Head of caudate nucleus (tissue), 42 donors: ENCODE measurements at regions not wholly inside any gene's neighbourhood (a gene's known extent, or its start where the extent isn't known, plus 50 kb on each side); places are given as distances from the start of the nearest gene placed in this dataset.
A peak's percentile ranks its signal among the peaks of the same experiment; 100 is the strongest.
"Not testable (repeated sequence)": the region's sequence is repeated elsewhere in the genome, so short reads cannot be mapped to it uniquely, and the experiment has no call there.

Source experiments
- DNase-seq, 42 donors: peaks; one replicate each; pipeline versions ENCODE4 v3.0.0 to v3.0.0-alpha.2; 2020 to 2021; ENCODE audit warnings: mixed read lengths in 7 of 42
- intact Hi-C: fragments of 100-400 bp; cut with DNase I; formaldehyde crosslinking; loops from one replicate; pipeline ENCODE4 v1.15.0; 2022

DNA sequence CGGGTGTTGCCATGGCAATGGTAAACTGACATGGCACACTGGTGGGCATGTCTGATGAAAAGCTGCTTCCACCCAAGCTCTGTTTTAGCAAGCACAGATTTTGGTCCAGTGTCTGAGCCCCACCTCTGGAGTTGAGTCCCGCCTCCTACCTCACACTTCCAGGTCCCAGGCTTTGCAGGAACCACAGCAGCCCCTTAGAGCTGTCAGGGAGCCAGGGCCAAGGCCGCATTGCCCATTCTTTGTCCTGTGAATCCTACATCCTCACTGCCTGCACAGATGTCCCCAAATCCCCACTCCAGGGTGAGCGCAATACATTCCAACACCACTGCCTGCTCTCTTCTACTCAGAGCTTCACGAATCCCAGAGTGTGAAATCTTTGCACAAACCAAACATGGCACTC lies 292.2 kb downstream of the PREX1 start:
- no peak for DNase-seq
- intact Hi-C loops: no loop called here

DNA sequence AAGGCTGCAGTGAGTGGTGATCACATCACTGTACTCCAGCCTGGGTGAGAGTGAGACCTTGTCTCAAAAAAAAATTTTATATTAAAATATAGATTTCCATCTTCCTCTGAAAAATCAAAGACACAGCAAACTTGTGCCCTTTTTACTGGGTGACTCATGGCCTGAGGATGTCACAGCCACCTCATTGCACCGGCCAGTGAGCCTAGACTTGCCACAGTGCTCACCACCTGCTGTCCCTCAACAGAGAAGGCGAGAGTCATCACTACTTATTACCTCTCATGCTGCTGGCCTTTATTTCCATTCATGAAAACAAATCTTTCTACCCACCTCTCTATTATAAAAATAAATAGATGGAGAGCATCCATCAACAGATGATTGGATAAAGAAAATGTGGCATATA lies 295.8 kb downstream of the PREX1 start:
- intact Hi-C loops: no loop called here
- peak in 1 of 42 donors; percentile 8 for DNase-seq

DNA sequence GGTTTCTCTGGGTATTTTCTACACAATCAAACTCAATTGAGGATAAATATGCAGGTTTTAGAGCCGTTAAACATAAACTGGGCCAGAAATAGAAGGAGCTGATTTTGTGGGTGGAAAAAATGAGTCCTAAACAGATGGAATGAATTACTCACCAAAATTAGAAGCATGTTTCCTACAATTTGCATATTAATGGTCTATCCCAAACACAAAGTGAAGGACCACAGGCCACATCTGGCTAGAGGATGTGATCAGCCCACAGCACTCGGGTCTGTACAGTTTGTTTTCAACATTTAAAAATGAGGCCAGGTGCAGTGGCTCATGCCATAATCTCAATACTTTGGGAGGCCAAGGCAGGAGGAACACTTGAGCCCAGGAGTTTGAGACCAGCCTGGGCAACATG lies 296.3 kb downstream of the PREX1 start:
- intact Hi-C loops: no loop called here
- DNase-seq: peak in 1 of 42 donors; percentile 28

DNA sequence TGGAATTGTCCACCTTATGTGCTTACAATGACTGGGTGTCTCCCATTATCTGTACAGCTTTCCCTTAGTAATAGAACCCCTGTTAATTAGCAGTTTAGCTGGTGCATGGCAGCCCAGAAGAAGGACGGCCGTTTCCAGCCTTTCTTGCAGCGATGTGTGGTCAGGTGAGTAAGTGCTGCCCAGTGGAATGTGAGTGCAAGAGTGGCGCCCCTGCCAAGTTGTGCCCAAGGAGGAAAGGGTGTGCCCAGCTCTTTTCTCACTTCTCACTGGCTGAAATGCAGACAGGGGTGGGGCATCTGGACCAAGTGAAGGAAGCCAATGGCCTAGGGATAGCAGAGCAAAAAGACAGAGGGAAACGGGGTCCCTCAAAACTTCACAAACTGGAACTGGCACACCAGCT lies 296.8 kb downstream of the PREX1 start:
- DNase-seq: no peak
- intact Hi-C loops: no loop called here

DNA sequence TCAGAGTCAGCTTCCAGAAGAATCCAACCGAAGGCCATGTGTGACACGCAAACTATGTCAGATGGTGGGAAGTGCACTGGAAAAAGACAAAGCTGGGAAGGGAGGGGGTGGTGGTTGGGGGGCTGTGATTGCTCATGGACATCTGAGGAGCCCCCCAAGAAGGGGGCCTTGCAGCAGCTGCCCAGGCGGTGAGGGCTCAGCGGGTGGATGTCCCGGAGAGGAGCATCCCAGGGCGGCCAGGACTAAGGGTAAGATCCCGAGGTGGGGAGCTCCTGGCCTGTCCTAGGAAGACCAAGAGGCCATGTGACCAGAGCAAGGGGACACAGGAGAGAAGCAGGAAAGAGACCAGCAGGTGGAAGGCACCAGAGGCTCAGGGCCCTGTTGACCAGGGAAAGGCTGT lies 299.5 kb downstream of the PREX1 start:
- peak in 1 of 42 donors; percentile 18 for DNase-seq

DNA sequence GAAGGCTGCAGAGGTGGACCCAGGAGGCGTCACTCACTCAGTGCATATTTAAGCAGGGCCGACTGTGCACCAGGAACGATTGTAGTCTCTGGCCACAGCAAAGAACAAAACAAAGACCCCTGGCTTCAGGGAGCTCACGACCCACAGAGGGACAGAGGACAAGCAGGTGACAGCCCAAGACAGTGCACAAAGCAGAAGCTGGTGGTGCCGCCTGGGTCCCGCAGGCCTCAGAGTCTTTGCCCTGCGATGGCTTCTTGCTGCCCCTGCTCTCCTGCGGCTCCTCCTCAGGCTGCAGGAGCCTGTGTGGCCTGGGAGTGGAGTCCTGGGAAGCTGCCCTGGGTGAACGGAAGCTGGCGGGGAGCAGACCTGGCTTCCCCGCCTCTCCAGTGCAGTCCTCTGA lies 300.0 kb downstream of the PREX1 start:
- intact Hi-C loops: no loop called here
- peak in 1 of 42 donors; percentile 28 for DNase-seq

More for the DNA sequence above, 299.5 kb downstream of the PREX1 start:
- intact Hi-C loops: no loop called here

DNA sequence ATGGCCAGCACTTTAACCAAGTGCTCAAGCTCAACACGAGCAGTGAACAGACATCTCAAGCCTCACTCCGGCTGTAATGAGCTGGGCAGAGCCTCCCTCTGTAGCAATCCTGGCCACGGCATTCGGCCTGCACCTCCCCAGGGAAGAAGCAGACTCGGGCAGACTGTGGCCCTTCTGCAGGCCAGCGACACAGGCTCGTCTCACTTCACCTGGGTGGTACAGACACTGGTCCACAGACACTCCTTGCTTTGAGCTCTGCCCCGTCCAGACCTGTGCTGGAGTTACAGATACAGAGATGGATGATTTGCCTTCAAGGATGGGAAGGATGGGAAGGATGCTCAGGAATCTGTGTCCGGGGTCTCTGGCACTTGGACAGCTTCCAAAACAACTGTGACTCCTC lies 300.9 kb downstream of the PREX1 start:
- intact Hi-C loops: no loop called here

DNA sequence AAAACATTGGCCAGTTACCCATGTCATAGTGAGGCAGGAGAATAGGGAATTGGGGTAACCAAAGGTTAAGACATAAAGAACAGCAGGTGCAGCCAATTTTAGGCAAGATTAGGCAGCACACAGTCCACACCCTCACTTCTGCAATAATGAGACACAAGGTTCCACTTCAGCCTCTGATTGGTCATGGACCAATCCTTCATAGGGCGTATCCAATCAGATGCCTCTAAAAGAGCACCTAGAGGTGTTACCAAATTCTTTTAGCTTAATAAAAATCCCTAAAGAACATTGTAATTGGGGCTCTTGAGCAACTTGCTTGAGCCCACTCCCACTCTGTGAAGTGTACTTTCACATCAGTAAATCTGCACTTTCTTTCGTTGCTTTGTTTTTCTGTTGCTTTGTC lies 302.4 kb downstream of the PREX1 start:
- no peak for DNase-seq
- intact Hi-C loops: no loop called here

More for the DNA sequence above, 300.9 kb downstream of the PREX1 start:
- peak in 1 of 42 donors; percentile 31 for DNase-seq

DNA sequence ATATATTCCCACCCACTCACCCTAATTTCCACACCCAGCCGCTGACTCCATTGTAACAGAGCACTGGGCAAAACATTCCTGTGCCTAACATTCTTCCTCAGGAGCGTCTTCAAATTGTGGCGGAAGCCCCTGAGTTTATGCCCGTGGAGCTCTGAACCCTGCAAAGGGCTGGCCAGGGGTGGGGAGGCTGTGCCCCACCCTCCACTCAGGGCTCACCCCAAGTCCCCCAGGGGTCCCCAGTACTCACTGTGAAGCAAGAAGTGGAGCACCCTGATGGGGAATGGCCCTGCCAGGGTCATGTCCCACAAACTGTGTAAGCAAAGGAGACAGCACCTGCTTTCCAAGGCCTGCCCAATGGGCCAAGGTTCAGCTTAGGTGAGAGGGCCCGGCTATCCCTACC lies 303.2 kb downstream of the PREX1 start:
- intact Hi-C loops: no loop called here
- no peak for DNase-seq

DNA sequence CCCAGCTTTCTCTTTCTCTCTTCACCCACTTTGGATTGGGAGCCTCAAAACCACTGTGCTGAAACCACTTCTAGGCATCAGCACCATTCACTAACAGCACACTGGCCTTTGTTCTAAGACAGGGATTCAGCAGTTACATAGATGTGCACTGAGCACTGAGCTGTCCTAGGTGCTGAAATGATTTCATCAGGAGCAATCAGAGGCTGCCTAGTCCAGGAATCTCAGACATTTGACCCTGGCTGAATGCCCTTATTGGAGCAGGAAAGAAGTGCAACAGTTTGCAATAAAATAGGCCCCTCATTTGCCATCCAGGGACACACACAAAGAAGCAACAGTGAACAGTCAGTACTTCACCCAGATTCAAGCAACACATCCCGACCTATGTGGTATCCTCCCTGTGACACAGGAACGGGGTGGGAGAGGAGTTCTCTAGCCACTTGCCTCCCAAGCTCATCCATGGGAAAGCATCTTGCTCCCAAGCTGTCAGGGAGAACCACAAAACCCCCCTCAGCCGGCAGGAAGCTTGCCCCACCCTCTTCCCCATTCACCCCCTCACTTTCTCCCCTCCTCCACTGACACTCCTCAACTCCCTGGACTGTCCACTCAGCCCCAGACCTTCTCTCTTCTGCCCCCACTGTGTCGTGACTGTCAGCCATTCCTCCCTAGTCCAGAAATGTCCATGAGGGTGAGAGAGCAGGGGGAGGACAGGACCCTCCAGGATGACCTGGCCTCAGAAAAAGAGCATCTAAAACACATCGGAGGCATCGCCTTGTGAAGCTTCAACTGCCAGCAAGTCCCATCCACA lies 304.4 kb downstream of the PREX1 start:
- intact Hi-C loops: no loop called here
- DNase-seq: no peak

DNA sequence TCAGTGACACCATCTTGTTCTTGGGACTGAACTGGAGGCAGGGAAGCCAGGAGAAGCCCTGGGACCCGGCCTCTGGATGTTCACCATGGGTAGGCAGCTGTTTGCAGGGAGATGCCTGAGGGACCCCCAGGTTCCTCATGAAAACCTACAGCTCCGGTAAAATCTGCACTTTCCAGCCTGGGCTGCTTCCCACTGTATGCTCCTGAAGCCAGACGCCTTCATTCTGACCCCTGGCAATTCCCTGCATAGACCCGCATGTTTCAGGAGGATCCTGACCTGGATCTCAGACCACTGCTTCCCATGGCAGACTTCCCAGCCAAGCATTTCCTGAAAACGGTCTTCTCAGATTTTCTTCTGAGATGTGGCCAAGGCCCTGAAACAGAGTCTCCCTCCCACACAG lies 306.7 kb downstream of the PREX1 start:
- intact Hi-C loops: no loop called here
- DNase-seq: no peak

DNA sequence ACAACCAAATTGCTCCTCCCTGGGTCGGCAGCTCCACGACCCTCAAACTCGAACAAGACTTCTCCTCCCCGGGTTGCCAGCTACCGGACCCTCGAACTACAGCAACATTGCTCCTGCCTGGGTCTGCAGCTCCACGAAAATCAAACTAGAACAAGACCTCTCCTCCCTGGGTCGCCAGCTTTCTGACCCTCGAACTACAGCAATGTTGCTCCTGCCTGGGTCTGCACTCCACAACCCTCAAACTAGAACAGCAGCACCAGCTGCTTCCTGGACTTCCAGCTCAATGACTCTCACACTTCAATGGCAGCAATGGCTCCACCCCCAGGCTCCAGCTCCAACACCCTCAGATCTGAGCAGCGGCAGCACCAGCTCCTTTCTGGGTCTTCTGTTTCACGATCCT lies 311.6 kb downstream of the PREX1 start:
- intact Hi-C loops: not testable (repeated sequence)
- DNase-seq: peak in 5 of 42 donors; percentile 2 to 41 (median 13)

DNA sequence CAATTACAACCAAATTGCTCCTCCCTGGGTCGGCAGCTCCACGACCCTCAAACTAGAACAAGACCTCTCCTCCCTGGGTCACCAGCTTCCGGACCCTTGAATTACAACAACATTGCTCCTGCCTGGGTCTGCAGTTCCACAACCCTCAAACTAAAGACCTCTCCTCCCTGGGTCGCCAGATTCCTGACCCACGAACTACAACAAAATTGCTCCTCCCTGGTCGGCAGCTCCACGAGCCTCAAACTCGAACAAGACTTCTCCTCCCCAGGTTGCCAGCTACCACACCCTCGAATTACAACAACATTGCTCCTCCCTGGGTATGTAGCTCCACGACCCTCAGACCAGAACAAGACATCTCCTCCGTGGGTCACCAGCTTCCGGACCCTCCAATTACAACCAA lies 313.2 kb downstream of the PREX1 start:
- DNase-seq, intact Hi-C loops: not testable (repeated sequence)

DNA sequence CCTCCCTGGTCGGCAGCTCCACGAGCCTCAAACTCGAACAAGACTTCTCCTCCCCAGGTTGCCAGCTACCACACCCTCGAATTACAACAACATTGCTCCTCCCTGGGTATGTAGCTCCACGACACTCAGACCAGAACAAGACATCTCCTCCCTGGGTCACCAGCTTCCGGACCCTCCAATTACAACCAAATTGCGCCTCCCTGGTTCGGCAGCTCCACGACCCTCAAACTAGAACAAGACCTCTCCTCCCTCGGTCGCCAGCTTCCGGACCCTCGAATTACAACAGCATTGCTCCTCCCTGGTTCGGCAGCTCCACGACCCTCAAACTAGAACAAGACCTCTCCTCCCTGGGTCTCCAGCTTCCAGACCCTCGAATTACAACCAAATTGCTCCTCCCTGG lies 315.3 kb downstream of the PREX1 start:
- DNase-seq, intact Hi-C loops: not testable (repeated sequence)

DNA sequence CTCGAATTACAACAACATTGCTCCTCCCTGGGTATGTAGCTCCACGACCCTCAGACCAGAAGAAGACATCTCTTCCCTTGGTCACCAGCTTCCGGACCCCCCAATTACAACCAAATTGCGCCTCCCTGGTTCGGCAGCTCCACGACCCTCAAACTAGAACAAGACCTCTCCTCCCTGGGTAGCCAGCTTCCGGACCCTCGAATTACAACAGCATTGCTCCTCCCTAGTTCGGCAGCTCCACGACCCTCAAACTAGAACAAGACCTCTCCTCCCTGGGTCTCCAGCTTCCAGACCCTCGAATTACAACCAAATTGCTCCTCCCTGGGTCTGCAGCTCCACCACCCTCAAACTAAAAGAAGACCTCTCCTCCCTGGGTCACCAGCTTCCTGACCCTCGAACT lies 322.7 kb downstream of the PREX1 start:
- DNase-seq, intact Hi-C loops: not testable (repeated sequence)

DNA sequence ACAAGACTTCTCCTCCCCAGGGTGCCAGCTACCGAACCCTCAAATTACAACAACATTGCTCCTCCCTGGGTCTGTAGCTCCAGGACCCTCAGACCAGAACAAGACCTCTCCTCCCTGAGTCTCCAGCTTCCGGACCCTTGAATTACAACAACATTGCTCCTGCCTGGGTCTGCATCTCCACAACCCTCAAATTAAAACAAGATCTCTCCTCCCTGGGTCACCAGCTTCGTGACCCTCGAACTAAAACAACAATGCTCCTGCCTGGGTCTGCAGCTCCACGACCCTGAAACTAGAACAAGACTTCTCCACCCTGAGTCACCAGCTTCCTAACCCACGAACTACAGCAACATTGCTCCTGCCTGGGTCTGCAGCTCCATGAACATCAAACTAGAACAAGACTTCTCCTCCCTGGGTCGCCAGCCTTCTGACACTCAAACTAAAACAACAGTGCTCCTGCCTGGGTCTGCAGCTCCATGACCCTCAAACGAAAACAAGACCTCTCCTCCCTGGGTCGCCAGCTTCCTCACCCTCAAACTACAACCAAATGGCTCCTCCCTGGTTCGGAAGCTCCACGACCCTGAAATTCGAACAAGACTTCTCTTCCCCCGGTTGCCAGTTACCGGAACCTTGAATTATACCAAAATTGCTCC lies 324.5 kb downstream of the PREX1 start:
- no peak for DNase-seq
- intact Hi-C loops: no loop called here

DNA sequence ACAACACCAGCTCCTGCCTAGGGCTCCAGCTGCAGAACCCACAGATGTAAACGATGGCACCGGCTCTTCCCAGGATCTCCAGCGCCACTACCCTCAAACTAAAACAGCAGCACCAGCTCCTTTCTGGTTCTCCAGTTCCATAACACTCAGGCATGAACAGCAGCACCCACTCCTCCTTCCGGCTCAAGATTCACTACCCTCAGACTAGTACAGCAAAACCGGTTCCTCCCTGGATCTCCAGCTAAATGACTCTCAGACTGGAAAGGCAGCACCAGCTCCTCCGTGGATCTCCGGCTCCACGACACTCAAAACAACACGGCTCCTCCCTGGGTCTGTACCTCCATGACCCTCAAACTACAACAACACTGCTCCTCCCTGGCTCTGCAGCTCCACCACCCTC lies 325.0 kb downstream of the PREX1 start:
- intact Hi-C loops: no loop called here
- no peak for DNase-seq

DNA sequence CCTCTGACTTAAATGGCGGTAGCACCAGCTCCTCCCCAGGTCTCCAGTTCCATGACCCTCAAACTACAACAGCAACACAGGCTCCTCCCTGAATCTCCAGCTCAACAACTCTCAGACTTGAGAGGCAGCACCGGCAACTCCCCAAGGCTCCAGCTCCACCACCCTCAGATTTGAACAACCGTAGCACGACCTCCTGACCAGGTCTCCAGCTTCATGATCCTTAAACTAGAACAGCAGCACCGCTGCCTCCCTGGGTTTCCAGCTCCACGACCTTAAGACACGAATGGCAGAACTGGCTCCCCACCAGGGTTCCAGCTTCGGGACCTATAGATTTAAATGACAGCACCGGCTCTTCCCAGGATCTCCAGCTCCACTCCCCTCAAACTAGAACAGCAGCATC lies 325.8 kb downstream of the PREX1 start:
- DNase-seq: no peak
- intact Hi-C loops: no loop called here

DNA sequence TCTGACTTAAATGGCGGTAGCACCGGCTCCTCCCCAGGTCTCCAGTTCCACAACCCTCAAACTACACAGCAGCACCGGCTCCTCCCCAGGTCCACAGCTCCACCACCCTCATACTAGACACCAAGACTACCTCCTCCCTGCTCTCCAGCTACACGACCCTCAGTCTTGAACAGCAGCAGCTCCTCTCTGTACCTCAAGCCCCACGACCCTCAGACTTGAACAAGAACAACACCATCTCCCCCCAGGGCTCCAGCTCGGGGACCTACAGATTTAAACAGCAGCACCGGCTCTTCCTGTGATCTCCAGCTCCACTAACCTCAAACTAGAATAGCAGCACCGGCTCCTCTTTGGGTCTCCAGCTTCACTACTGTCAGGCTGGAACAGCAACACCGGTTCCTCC lies 326.9 kb downstream of the PREX1 start:
- intact Hi-C loops, DNase-seq: not testable (repeated sequence)

DNA sequence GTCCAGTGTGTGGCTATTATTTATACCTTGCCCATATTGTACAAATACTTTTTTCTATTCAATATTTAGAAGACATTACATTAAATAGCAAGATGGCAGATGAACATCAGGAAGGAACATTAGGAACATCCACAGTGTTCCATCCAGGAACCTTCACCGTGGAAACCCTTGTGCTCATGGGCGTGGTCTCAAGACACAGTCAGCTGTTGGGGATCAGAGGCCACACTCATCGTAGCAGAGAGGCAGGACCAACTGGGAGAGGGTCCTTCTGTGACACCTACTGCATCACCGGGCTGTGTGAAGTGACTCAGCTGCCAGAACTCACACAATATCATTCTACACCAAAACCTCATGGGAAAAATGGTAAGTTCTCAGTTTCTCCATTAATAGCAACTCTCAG lies 328.9 kb downstream of the PREX1 start:
- DNase-seq, intact Hi-C loops: not testable (repeated sequence)

DNA sequence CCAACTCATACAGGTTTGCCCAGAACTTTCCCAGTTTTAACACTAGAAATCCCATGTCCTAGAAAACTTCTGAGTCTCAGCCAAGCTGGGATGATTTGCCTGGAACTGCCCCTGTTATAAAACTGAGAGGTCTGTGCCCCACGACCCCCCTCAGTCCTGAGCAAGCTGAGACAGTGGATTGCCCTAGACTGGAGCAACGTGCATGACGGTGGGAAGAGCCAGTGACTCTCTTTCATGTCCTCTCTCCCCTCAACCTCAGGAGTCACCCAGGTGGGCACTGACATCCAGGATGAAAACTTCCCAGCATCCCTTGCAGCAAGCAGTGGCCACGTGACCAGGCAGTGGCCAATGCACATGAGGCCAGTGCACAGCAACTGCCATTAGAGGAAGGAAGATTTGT lies 329.7 kb downstream of the PREX1 start:
- intact Hi-C loops, DNase-seq: not testable (repeated sequence)
